IMR-90 (cell line): ENCODE measurements at regions not wholly inside any gene's neighbourhood (a gene's known extent, or its start where the extent isn't known, plus 50 kb on each side); places are given as distances from the start of the nearest gene placed in this dataset.

ENCODE experiments used
- ATAC-seq: fragments of 200-7000 bp; cut with Tn5 transposase; 2 replicates; pipeline ENCODE4 v1.9.1; 2020; ENCODE audit warnings: low read depth, mild to moderate bottlenecking, moderate library complexity
- BruUV-seq: library from RNA; stranded (reverse); fragments of 400-500 nt; replicated peaks from 2 replicates; lab custom pipeline; 2021; lab: Mats Ljungman, UMichigan
- CTCF ChIA-PET: fragments of 300-600 bp; formaldehyde crosslinking; extraction: SDS; loops from one replicate; lab custom pipeline; 2021; ENCODE audit warnings: antibody characterized with exemption; lab: Yijun Ruan, JAX
- POLR2A ChIA-PET: fragments of 300-600 bp; sonication (Branson Sonifier 250); formaldehyde crosslinking; loops from one replicate; lab custom pipeline; 2022; ENCODE audit warnings: antibody characterized with exemption; ENCODE audit not compliant: unreplicated experiment; lab: Charles Lee
- DNase-seq: peaks from one replicate; pipeline ENCODE4 v3.0.0; 2013
- H2AFZ ChIP-seq: replicated peaks from 2 replicates; pipeline ENCODE3; 2013; ENCODE audit warnings: low read length, mild to moderate bottlenecking; ENCODE audit not compliant: poor library complexity
- H2AK5ac ChIP-seq: 2 replicates; pipeline ENCODE4 v1.6.1; 2013; ENCODE audit warnings: low read depth, low read length, inconsistent platforms
- H2AK9ac ChIP-seq: replicated peaks from 2 replicates; pipeline ENCODE3; 2013; ENCODE audit warnings: mild to moderate bottlenecking, low read depth, low read length, moderate library complexity; ENCODE audit not compliant: poor library complexity
- H2BK120ac ChIP-seq: 2 replicates; pipeline ENCODE4 v1.6.1; 2013; ENCODE audit warnings: low read depth, low read length, inconsistent platforms
- H2BK15ac ChIP-seq: 3 replicates; pipeline ENCODE4 v1.6.1; 2013; ENCODE audit warnings: low read depth, low read length, inconsistent platforms
- H2BK20ac ChIP-seq: 2 replicates; pipeline ENCODE4 v1.6.1; 2013; ENCODE audit warnings: low read depth, mild to moderate bottlenecking, inconsistent platforms, low read length, moderate library complexity
- H2BK5ac ChIP-seq: 2 replicates; pipeline ENCODE4 v1.6.1; 2013; ENCODE audit warnings: mild to moderate bottlenecking, low read depth, low read length, inconsistent platforms; ENCODE audit not compliant: poor library complexity, severe bottlenecking
- H3K14ac ChIP-seq: replicated peaks from 2 replicates; pipeline ENCODE4 v1.6.1; 2013; ENCODE audit warnings: low read depth, low read length, inconsistent platforms
- H3K18ac ChIP-seq: 2 replicates; pipeline ENCODE4 v1.6.1; 2013; ENCODE audit warnings: low read depth, low read length, control low read depth
- H3K23ac ChIP-seq: 2 replicates; pipeline ENCODE4 v1.6.1; 2013; ENCODE audit warnings: low read depth, low read length, inconsistent platforms
- H3K27ac ChIP-seq: 2 replicates; pipeline ENCODE4 v1.5.1; 2013; ENCODE audit warnings: mild to moderate bottlenecking, control low read depth, low read length; ENCODE audit not compliant: insufficient read depth
- H3K27me3 ChIP-seq: 2 replicates; pipeline ENCODE4 v1.6.1; 2013; ENCODE audit warnings: low read length; ENCODE audit not compliant: control insufficient read depth, insufficient read depth
- H3K36me3 ChIP-seq: 2 replicates; pipeline ENCODE4 v1.6.1; 2013; ENCODE audit warnings: low read length, mixed read lengths; ENCODE audit not compliant: control insufficient read depth, insufficient read depth
- H3K4ac ChIP-seq: 2 replicates; pipeline ENCODE4 v1.6.1; 2013; ENCODE audit warnings: low read depth, low read length, inconsistent platforms
- H3K4me1 ChIP-seq: 2 replicates; pipeline ENCODE4 v1.6.1; 2013; ENCODE audit warnings: low read length, mixed read lengths; ENCODE audit not compliant: control insufficient read depth, insufficient read depth
- H3K4me2 ChIP-seq: 2 replicates; pipeline ENCODE4 v1.6.1; 2013; ENCODE audit warnings: low read depth, mild to moderate bottlenecking, control low read depth, low read length, moderate library complexity
- H3K4me3 ChIP-seq: 2 replicates; pipeline ENCODE4 v1.5.1; 2013; ENCODE audit warnings: low read depth, mild to moderate bottlenecking, control low read depth, low read length, moderate library complexity; ENCODE audit not compliant: insufficient read depth
- H3K56ac ChIP-seq: 2 replicates; pipeline ENCODE4 v1.6.1; 2013; ENCODE audit warnings: low read length, inconsistent platforms; ENCODE audit not compliant: insufficient read depth; ENCODE audit errors: extremely low read depth
- H3K79me1 ChIP-seq, 2 experiments: 2 replicates each; pipeline ENCODE4 v1.6.1; 2013; ENCODE audit warnings: low read length in 2 of 2, inconsistent platforms in 1 of 2, low read depth in 1 of 2
- H3K9ac ChIP-seq: 2 replicates; pipeline ENCODE4 v1.6.1; 2013; ENCODE audit warnings: low read depth, low read length, control low read depth
- H3K9me1 ChIP-seq: 2 replicates; pipeline ENCODE4 v1.6.1; 2013; ENCODE audit warnings: low read length, inconsistent platforms; ENCODE audit not compliant: insufficient read depth
- H3K9me3 ChIP-seq: 2 replicates; pipeline ENCODE4 v1.6.1; 2013; ENCODE audit warnings: low read length; ENCODE audit not compliant: control insufficient read depth, insufficient read depth
- H4K20me1 ChIP-seq: 2 replicates; pipeline ENCODE4 v1.6.1; 2013; ENCODE audit warnings: low read length, inconsistent platforms; ENCODE audit not compliant: insufficient read depth
- H4K5ac ChIP-seq: 2 replicates; pipeline ENCODE4 v1.6.1; 2013; ENCODE audit warnings: mild to moderate bottlenecking, low read depth, low read length, control low read depth
- H4K8ac ChIP-seq, 2 experiments: 2 replicates each; pipeline ENCODE4 v1.6.1; 2013; ENCODE audit warnings: low read depth in 2 of 2, low read length in 2 of 2, control low read depth in 1 of 2, inconsistent platforms in 1 of 2
- H4K91ac ChIP-seq: 2 replicates; pipeline ENCODE4 v1.6.1; 2013; ENCODE audit warnings: low read depth, low read length, inconsistent platforms; ENCODE audit not compliant: insufficient read depth
- CEBPB ChIP-seq: IDR thresholded peaks from 2 replicates; pipeline ENCODE4 v1.6.1; 2012; ENCODE audit warnings: low read depth, low read length, improper control_type of control experiment
- CHD1 ChIP-seq: IDR thresholded peaks from 2 replicates; pipeline ENCODE4 v1.6.1; 2012; ENCODE audit warnings: low read depth, low read length, improper control_type of control experiment
- FOS ChIP-seq: fragments of 150-350 bp; IDR thresholded peaks from 2 replicates; pipeline ENCODE4 v1.6.1; 2016; ENCODE audit warnings: low read depth, low read length
- MAFK ChIP-seq: IDR thresholded peaks from 2 replicates; pipeline ENCODE4 v1.6.1; 2012; ENCODE audit warnings: low read depth, low read length, improper control_type of control experiment
- MAZ ChIP-seq: IDR thresholded peaks from 2 replicates; pipeline ENCODE4 v1.6.1; 2012; ENCODE audit warnings: low read depth, mild to moderate bottlenecking, low read length, improper control_type of control experiment, moderate library complexity, borderline replicate concordance
- MXI1 ChIP-seq: IDR thresholded peaks from 2 replicates; pipeline ENCODE4 v1.6.1; 2012; ENCODE audit warnings: low read depth, mild to moderate bottlenecking, low read length, moderate library complexity, borderline replicate concordance
- NFE2L2 ChIP-seq: fragments of 150-350 bp; IDR thresholded peaks from 2 replicates; pipeline ENCODE4 v1.6.1; 2016; ENCODE audit warnings: low read depth, mild to moderate bottlenecking, low read length
- POLR2A ChIP-seq: IDR thresholded peaks from 2 replicates; pipeline ENCODE4 v1.6.1; 2012; ENCODE audit warnings: mild to moderate bottlenecking, low read depth, low read length
- RCOR1 ChIP-seq: IDR thresholded peaks from 2 replicates; pipeline ENCODE4 v1.6.1; 2012; ENCODE audit warnings: mild to moderate bottlenecking, low read length, improper control_type of control experiment; ENCODE audit not compliant: insufficient replicate concordance
- RFX5 ChIP-seq: IDR thresholded peaks from 2 replicates; pipeline ENCODE4 v1.8.0; 2012; ENCODE audit warnings: low read depth, mild to moderate bottlenecking, low read length, moderate library complexity
- SMC3 ChIP-seq: fragments of 150-350 bp; IDR thresholded peaks from 2 replicates; pipeline ENCODE4 v1.6.1; 2016; ENCODE audit warnings: low read depth, mild to moderate bottlenecking, antibody characterized with exemption, low read length, moderate library complexity
- WGBS, 2 experiments: methylation state at CpG; one replicate each; pipeline versions ENCODE4 v1.1.5 to v1.1.7; 2013; ENCODE audit warnings: missing lambda C conversion rate in 2 of 2; ENCODE audit not compliant: insufficient read length in 1 of 2; ENCODE audit errors: extremely low coverage in 2 of 2; 5-methylcytosine and 5-hydroxymethylcytosine counted together
- dilution Hi-C: fragments of 300-500 bp; cut with HindIII; formaldehyde crosslinking; loops from one replicate; pipeline ENCODE4 v1.14.3; 2018; ENCODE audit warnings: low sequenced_read_pairs; ENCODE audit not compliant: unreplicated experiment
- in situ Hi-C: fragments of 300-500 bp; cut with MboI; formaldehyde crosslinking; loops from 3 replicates; pipeline ENCODE4 v1.14.3; 2019; ENCODE audit warnings: low sequenced_read_pairs, inconsistent platforms, mixed read lengths
- intact Hi-C: fragments of 100-400 bp; cut with micrococcal nuclease; formaldehyde crosslinking; loops from 2 replicates; pipeline ENCODE4 v1.10.0; 2022
- TF ChIP-seq, protein P1 (sequence below): conservative IDR thresholded peaks from 2 replicates; pipeline ENCODE4 v1.5.1; 2012; ENCODE audit warnings: mild to moderate bottlenecking, low read depth, low read length, improper control_type of control experiment
- TF ChIP-seq, protein P2 (sequence below): fragments of 150-350 bp; IDR thresholded peaks from 2 replicates; pipeline ENCODE4 v1.6.1; 2017; ENCODE audit warnings: mild to moderate bottlenecking, antibody characterized with exemption, low read length, low read depth

DNA sequence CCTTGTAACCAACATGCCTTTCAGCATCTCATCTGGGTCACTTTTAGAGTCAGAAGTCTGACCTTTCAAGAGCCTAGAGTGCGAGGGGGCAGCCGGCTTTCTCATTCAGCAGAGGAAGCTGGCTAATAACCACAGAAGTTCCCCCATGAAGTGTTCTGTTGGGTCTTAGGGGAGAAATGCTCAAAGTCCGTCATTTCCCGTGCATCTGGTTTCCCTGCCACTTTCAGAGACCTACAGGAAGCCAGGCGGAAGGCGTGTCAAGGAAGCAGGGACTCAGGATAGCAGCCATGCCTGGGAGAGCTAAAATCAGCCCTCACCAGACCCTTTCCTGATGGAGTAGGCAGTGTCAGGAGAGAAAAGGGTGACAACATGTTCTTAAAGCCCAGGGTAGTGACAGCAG is 301.8 kb upstream of the ID2 start:
- Histone ChIP-seq H3K4me3 (no peak overlapping the region), H2AK9ac (no peak overlapping the region), H3K79me1 (no peaks in the 10 kb centered on the region), H2BK120ac (no peak overlapping the region), H3K18ac (no peak overlapping the region), H2AFZ (no peak overlapping the region), H4K20me1 (no peaks in the 10 kb centered on the region), H3K4ac (no peak overlapping the region), H2BK20ac (no peak overlapping the region), H3K23ac (no peak overlapping the region), H3K9me1 (no peaks in the 10 kb centered on the region), H3K14ac (no peak overlapping the region), H4K8ac (no peak overlapping the region), H3K36me3 (no peaks in the 10 kb centered on the region), H3K4me1 (no peaks in the 10 kb centered on the region), H3K4me2 (no peak overlapping the region), H4K91ac (no peak overlapping the region), H3K56ac (no peak overlapping the region), H2BK5ac (no peak overlapping the region), H4K5ac (no peak overlapping the region), H2AK5ac (no peak overlapping the region), H3K27ac (no peak overlapping the region), H3K27me3 (peaks cover 2% of the 10 kb centered on the region; the same call in 1 of the 2 replicates), H3K9ac (no peak overlapping the region), H3K9me3 (no peaks in the 10 kb centered on the region), H2BK15ac (no peak overlapping the region)
- no peak for DNase-seq
- BruUV-seq = no TSS peak
- CTCF ChIA-PET = no interaction called here
- POLR2A ChIA-PET = no interaction called here
- intact Hi-C loops = no loop called here
- no CpG with 5 or more reads among the region's 6 CpGs for WGBS, 2 experiments
- in situ Hi-C loops = no loop called here
- TF ChIP-seq CEBPB = no peak
- no peak for TF ChIP-seq RCOR1
- no peak for TF ChIP-seq MXI1
- no peak for TF ChIP-seq SMC3
- TF ChIP-seq, protein P1, sequence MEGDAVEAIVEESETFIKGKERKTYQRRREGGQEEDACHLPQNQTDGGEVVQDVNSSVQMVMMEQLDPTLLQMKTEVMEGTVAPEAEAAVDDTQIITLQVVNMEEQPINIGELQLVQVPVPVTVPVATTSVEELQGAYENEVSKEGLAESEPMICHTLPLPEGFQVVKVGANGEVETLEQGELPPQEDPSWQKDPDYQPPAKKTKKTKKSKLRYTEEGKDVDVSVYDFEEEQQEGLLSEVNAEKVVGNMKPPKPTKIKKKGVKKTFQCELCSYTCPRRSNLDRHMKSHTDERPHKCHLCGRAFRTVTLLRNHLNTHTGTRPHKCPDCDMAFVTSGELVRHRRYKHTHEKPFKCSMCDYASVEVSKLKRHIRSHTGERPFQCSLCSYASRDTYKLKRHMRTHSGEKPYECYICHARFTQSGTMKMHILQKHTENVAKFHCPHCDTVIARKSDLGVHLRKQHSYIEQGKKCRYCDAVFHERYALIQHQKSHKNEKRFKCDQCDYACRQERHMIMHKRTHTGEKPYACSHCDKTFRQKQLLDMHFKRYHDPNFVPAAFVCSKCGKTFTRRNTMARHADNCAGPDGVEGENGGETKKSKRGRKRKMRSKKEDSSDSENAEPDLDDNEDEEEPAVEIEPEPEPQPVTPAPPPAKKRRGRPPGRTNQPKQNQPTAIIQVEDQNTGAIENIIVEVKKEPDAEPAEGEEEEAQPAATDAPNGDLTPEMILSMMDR = no peak
- no peak for TF ChIP-seq CHD1
- no peak for TF ChIP-seq MAFK
- TF ChIP-seq MAZ = no peak
- TF ChIP-seq, protein P2, sequence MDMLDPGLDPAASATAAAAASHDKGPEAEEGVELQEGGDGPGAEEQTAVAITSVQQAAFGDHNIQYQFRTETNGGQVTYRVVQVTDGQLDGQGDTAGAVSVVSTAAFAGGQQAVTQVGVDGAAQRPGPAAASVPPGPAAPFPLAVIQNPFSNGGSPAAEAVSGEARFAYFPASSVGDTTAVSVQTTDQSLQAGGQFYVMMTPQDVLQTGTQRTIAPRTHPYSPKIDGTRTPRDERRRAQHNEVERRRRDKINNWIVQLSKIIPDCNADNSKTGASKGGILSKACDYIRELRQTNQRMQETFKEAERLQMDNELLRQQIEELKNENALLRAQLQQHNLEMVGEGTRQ = no peak
- TF ChIP-seq RFX5 = no peak
- TF ChIP-seq POLR2A = no peak
- no peak for TF ChIP-seq NFE2L2
- no peak for TF ChIP-seq FOS
- no peak for ATAC-seq
- dilution Hi-C loops = no loop called here
